GM18858 (cell line): ENCODE measurements at regions not wholly inside any gene's neighbourhood (a gene's known extent, or its start where the extent isn't known, plus 50 kb on each side); places are given as distances from the start of the nearest gene placed in this dataset.

Source experiments
- ATAC-seq: cut with Tn5 transposase; IDR thresholded peaks from one replicate; pipeline ENCODE4 v1.9.1; 2021; ENCODE audit not compliant: unreplicated experiment

GRCh38 chr2:19559596-19560240 is 201.3 kb upstream of the OSR1 start:
- no peak for ATAC-seq

DNA sequence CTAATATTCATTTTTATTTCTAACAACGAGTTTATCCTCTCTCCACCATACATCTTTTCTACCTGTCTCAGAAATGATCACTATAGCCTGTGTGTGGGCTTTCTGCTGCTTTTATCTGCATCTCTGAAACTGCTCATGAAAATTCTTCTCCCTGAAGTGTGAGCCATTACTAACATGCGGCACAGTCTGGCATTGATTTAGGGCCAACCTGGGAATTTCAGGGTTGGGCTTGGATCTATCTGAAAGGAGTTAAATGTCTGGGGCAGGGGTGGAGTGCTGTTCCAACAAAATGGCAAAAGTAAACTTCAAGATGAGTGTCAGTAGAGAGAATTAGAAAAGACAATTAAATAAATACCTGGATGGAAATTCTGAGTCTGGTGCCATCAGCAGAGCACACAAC is 198.2 kb upstream of the OSR1 start:
- no peak for ATAC-seq

- ATAC-seq: peak; percentile 58
Observed at GRCh38 chr2:19554520-19554919, 196.1 kb upstream of the OSR1 start.

GRCh38 chr2:19552270-19552669 is 193.8 kb upstream of the OSR1 start:
- ATAC-seq: no peak

DNA sequence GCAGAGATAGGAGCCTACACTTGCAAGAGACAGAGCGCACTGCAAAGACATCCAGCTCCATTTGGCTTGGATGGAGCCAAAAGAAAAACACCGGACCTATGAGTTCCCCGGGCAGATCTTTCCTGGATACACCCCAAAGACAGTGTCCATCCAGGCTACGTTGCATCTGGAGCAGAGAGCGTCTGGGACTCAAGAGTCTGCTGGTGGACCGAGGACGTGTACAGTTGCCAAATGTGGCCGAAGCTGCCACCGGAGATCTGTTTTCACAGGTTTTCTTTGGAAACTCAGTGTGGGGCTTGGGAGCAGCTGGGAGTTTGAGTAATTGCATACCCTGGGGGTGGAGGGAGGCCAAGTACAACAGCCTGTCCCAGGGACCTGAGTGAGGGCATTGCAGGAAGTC is 192.3 kb upstream of the OSR1 start:
- ATAC-seq: no peak

DNA sequence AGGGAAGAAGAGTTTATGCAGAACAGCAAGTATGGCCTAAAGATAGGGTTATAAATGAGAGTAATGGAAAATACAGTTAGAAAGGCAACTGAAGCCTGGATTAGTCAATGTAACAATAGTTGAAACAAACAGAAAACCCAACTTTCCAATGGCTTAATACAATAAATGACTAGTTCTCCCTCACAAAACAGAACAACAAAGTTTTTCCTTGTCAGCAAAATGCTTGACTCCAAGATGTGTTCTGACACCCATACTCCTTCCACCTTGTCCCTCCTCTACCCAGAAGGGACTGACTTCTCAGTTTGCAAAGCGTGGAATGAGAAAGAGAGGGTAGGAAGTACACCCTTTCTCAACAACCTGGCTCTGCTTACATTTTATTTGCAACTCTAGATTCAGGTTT is 191.4 kb upstream of the OSR1 start:
- no peak for ATAC-seq

GRCh38 chr2:19548116-19548515 is 189.7 kb upstream of the OSR1 start:
- no peak for ATAC-seq

DNA sequence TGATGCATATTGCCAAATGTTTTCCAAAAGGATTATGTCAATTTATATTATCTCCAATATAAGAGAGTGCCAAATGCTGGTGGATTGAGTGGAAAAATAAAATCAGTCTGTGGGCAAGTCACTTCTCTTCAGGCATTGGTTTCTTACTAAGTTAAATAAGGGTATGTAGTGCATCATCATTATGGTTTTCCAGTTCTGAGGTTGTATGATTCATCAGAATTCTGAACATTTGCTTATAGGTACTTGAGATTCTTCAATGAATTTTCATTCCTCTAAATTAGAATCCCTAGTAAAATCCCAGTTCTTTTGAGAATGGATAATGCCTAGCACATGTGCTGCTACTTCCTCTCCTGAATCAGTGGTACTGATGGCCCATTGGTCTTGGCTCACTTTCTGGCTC is 188.9 kb upstream of the OSR1 start:
- ATAC-seq: no peak

DNA sequence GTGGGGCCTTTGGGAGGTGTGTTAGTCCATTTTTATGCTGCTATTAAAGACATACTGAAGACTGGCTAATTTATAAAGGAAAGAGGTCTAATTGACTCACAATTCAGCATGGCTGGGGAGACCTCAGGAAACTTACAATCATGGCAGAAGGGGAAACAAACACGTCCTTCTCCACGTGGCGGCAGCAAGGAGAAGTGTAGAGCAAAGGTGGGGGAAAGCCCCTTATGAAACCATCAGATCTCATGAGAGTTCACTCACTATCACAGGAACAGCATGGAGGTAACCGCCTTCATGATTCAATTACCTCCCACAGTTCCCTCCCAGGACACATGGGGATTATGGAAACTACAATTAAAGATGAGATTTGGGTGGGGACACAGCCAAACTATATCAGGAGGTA is 187.1 kb upstream of the OSR1 start:
- no peak for ATAC-seq

- no peak for ATAC-seq
Observed at GRCh38 chr2:19543663-19544383, 185.4 kb upstream of the OSR1 start.

- no peak for ATAC-seq
Observed at GRCh38 chr2:19542796-19543662, 184.6 kb upstream of the OSR1 start.

DNA sequence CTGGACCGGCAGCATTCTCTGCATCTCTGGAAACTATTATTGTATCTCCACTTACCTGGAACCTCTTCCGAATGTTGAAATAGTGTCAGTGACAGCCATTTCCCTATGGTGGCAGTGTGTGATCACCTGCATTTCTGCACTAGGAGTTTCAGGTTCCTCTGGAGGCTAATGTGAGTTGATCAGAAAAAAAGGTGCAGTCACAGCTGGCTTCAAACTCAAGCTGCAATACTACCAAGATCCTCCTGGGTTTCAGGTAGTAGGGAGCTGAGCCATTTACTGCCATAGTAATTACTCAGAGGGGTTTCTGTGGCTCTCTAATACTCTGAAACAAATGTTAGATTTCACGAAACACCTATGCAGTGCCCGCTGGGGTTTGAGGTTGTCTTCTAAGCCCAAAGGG is 183.5 kb upstream of the OSR1 start:
- ATAC-seq: no peak

DNA sequence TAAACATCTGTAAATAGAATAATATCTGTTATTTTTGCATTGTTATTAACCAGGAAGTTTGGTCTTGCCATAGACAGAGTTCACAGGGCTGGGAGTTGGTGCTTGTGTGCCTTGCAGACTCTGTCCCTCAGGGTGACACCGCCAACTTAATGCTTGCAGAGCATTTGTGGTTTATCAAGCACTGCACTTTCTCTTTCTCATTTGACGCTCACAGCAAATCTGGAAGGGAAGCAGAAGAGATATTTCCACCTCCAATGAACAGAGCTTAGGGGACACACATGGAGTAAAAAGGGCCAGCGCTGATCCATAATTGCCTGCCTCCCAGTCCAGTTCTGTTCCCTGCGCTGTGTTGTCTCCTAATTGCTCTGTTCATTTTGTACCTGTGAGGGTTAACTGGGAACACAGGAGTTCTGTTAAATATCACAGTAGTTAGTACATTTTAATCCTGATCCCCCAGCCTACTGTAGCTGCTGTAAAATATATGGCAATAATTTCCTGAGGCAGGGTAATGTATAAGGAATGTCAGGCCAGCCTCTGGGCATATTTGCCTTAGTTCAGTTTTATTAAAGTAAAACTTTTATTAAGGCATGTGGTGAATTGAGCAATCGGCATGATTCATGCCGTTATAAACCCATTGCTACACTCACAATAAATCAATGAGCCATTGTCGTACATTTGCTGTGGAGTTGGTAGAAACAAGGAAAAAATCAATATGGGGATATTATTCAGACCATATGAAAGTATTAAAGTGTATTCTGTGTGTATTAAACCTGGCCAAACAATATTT is 182.5 kb upstream of the OSR1 start:
- ATAC-seq: no peak

DNA sequence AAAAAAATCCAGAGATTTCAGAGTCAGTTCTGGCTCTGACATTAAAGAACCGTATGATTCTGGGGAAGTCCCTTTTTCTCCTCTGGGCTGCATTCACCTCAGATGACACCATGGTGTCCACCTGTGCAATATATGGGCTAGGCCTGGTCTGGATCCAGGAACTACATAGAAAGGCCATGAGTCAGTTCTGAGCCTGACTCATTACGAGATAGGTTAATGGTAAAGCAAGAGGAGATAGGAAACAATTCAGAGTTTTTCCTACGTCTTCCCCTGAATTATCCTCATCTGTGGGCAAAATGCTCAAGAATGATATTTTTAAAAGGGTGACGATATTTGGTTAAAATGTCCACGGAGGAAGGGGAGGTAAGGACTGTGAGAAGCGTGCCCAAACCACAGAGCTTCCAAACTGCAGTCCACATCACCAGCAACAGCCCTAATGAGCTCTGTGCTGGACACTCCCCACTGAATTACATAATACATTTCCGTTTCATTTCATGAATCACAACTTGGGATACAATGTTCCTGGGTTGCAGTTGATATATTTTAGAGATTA is 180.1 kb upstream of the OSR1 start:
- no peak for ATAC-seq

DNA sequence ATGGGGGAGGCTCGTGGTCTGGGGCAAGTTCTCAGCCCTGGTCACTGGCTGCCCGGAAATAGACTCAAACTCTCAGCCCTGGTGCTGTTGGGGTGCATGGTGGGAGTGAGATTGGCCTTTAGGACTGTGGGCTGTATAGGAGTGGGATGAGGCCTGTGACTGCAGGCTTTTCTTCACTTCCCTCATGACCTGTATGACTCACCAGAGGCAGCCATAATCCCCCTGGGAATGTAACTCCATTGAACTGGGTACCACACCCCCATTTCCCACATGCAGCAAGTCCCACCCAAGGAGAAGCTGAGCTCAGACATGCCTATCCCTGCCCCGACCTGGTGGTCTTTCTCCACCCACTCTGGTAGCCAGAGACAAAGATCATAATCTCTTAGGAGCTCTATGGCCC is 177.7 kb upstream of the OSR1 start:
- ATAC-seq: no peak

- no peak for ATAC-seq
Observed at GRCh38 chr2:19532547-19533196, 174.2 kb upstream of the OSR1 start.

DNA sequence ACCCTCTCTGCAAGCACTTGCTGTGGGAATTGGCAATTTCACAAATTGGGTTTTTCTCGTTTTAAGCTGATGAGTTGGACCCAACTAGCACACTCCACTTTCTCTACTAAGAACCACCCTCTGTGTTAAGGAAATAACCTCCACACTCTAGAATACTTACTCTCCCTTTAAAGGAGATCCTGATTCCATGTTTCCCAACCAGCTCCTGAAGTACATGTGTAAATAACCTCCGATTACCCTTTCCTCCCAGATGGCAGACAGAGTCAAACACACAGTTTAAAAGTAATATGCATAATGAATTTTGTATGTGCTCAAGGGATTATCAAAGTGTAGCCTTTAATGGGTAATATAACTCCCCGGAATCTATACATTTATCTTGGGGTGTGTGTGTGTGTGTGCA is 171.3 kb upstream of the OSR1 start:
- ATAC-seq: no peak

- no peak for ATAC-seq
Observed at GRCh38 chr2:19527771-19528170, 169.3 kb upstream of the OSR1 start.

- no peak for ATAC-seq
Observed at GRCh38 chr2:19525313-19525712, 166.9 kb upstream of the OSR1 start.

GRCh38 chr2:19519045-19519444 is 160.6 kb upstream of the OSR1 start:
- no peak for ATAC-seq
